Right cardiac atrium (tissue), 5 donors: ENCODE measurements at regions not wholly inside any gene's neighbourhood (a gene's known extent, or its start where the extent isn't known, plus 50 kb on each side); places are given as distances from the start of the nearest gene placed in this dataset.
A peak's percentile ranks its signal among the peaks of the same experiment; 100 is the strongest.

Experiments used
- ATAC-seq, 2 donors: fragments of 200-7000 bp; cut with Tn5 transposase; one replicate each; pipeline versions ENCODE4 v1.8.0 to v1.9.1; 2020; ENCODE audit warnings: moderate library complexity in 2 of 2, mild to moderate bottlenecking in 1 of 2
- DNase-seq, 3 donors: peaks; one replicate each; pipeline ENCODE4 v3.0.0-alpha.2; 2020
- H3K27ac ChIP-seq: one replicate; pipeline ENCODE4 v1.5.1; 2013; ENCODE audit warnings: mild to moderate bottlenecking, low read length, control low read depth, moderate library complexity
- H3K27me3 ChIP-seq: one replicate; pipeline ENCODE4 v1.6.1; 2013; ENCODE audit not compliant: control insufficient read depth, insufficient read depth
- H3K4me1 ChIP-seq: one replicate; pipeline ENCODE4 v1.6.1; 2013; ENCODE audit warnings: low read length; ENCODE audit not compliant: control insufficient read depth, insufficient read depth
- H3K4me3 ChIP-seq: one replicate; pipeline ENCODE4 v1.5.1; 2013; ENCODE audit warnings: low read length, control low read depth
- H3K9me3 ChIP-seq: one replicate; pipeline ENCODE4 v1.6.1; 2013; ENCODE audit warnings: low read length; ENCODE audit not compliant: control insufficient read depth
- WGBS: extraction: QIAGEN DNeasy Blood & Tissue Kit; methylation state at CpG from one replicate; pipeline ENCODE4 v1.1.7; 2013; 5-methylcytosine and 5-hydroxymethylcytosine counted together
- intact Hi-C, 4 donors: fragments of 100-400 bp; cut with DNase I; formaldehyde crosslinking; loops; one replicate each; pipeline versions ENCODE4 v1.11.0 to v1.14.0; 2022 to 2023
- donor health status: healthy with polysubstance abuse.
- donor health status: DM: no; HTN: yes; CAD: no.
- donor health status: DM: no; HTN: no; CAD: no.
- donor health status: DM: no; HTN: yes; CAD: no; lungs with severe emphysema.
- donor health status: DM: yes; HTN: yes; CAD: no.

- WGBS = 85% methylated on average over 1 of the region's 1 CpG
- no peak for ATAC-seq
Observed at GRCh38 chr3:154720921-154721320, 290.9 kb upstream of the GPR149 start.

GRCh38 chr3:154718053-154718452, 288.1 kb upstream of the GPR149 start:
- no peak for DNase-seq
- no peaks in the 10 kb centered on the region for H3K4me1 ChIP-seq
- intact Hi-C loops = no loop called here
- ATAC-seq = peak in 1 of 2 donors; percentile 38
- no peak overlapping the region for H3K27ac ChIP-seq
- WGBS = 52% methylated on average over 1 of the region's 1 CpG
- H3K9me3 ChIP-seq = no peaks in the 10 kb centered on the region
- H3K4me3 ChIP-seq = no peak overlapping the region
- H3K27me3 ChIP-seq = no peaks in the 10 kb centered on the region

More at GRCh38 chr3:154720921-154721320, 290.9 kb upstream of the GPR149 start:
- Histone ChIP-seq H3K27ac (no peak overlapping the region), H3K4me3 (no peak overlapping the region), H3K4me1 (no peaks in the 10 kb centered on the region), H3K9me3 (no peaks in the 10 kb centered on the region), H3K27me3 (no peaks in the 10 kb centered on the region)
- intact Hi-C loops = no loop called here
- no peak for DNase-seq

- Histone ChIP-seq H3K27me3 (no peaks in the 10 kb centered on the region), H3K27ac (no peak overlapping the region), H3K4me1 (no peaks in the 10 kb centered on the region), H3K4me3 (no peak overlapping the region), H3K9me3 (no peaks in the 10 kb centered on the region)
- DNase-seq = no peak
- WGBS = 74% methylated on average over 3 of the region's 3 CpGs
- intact Hi-C loops = no loop called here
- no peak for ATAC-seq
Observed at GRCh38 chr3:154716170-154716569, 286.2 kb upstream of the GPR149 start.

GRCh38 chr3:154708554-154708953, 278.6 kb upstream of the GPR149 start:
- 81% methylated on average over 1 of the region's 1 CpG for WGBS
- H3K27me3 ChIP-seq = no peaks in the 10 kb centered on the region
- no peak for DNase-seq
- no peaks in the 10 kb centered on the region for H3K9me3 ChIP-seq
- no peaks in the 10 kb centered on the region for H3K4me1 ChIP-seq
- H3K4me3 ChIP-seq = no peak overlapping the region
- no peak overlapping the region for H3K27ac ChIP-seq
- no peak for ATAC-seq
- intact Hi-C loops = no loop called here

GRCh38 chr3:154701055-154701454, 271.1 kb upstream of the GPR149 start:
- H3K4me1 ChIP-seq = no peaks in the 10 kb centered on the region
- no peak overlapping the region for H3K4me3 ChIP-seq
- WGBS = 79% methylated on average over 3 of the region's 3 CpGs
- no peak overlapping the region for H3K27ac ChIP-seq
- H3K27me3 ChIP-seq = no peaks in the 10 kb centered on the region
- no peaks in the 10 kb centered on the region for H3K9me3 ChIP-seq
- no peak for DNase-seq
- no peak for ATAC-seq
- intact Hi-C loops = no loop called here

GRCh38 chr3:154690413-154690812, 260.4 kb upstream of the GPR149 start:
- intact Hi-C loops = no loop called here
- ATAC-seq (no peak), DNase-seq (no peak)
- no peak overlapping the region for H3K27ac ChIP-seq
- H3K9me3 ChIP-seq = no peaks in the 10 kb centered on the region
- no peak overlapping the region for H3K4me3 ChIP-seq
- no peaks in the 10 kb centered on the region for H3K27me3 ChIP-seq
- no peaks in the 10 kb centered on the region for H3K4me1 ChIP-seq

GRCh38 chr3:154684440-154684839, 254.4 kb upstream of the GPR149 start:
- Histone ChIP-seq H3K27me3 (no peaks in the 10 kb centered on the region), H3K4me1 (no peaks in the 10 kb centered on the region), H3K27ac (no peak overlapping the region), H3K4me3 (no peak overlapping the region), H3K9me3 (no peaks in the 10 kb centered on the region)
- no peak for DNase-seq
- WGBS = 65% methylated on average over 6 of the region's 6 CpGs
- ATAC-seq = no peak
- intact Hi-C loops = no loop called here

GRCh38 chr3:154684021-154684420, 254.0 kb upstream of the GPR149 start:
- Histone ChIP-seq H3K9me3 (no peaks in the 10 kb centered on the region), H3K4me1 (no peaks in the 10 kb centered on the region), H3K4me3 (no peak overlapping the region), H3K27ac (no peak overlapping the region), H3K27me3 (no peaks in the 10 kb centered on the region)
- WGBS = 77% methylated on average over 3 of the region's 3 CpGs
- intact Hi-C loops = no loop called here
- DNase-seq = no peak
- no peak for ATAC-seq

- Histone ChIP-seq H3K4me1 (no peaks in the 10 kb centered on the region), H3K9me3 (no peaks in the 10 kb centered on the region), H3K4me3 (no peak overlapping the region), H3K27me3 (no peaks in the 10 kb centered on the region), H3K27ac (no peak overlapping the region)
- intact Hi-C loops = no loop called here
- WGBS = 59% methylated on average over 1 of the region's 1 CpG
- ATAC-seq (no peak), DNase-seq (no peak)
Observed at GRCh38 chr3:154678041-154678654, 248.2 kb upstream of the GPR149 start.

- no peaks in the 10 kb centered on the region for H3K27me3 ChIP-seq
- H3K4me1 ChIP-seq = no peaks in the 10 kb centered on the region
- ATAC-seq = no peak
- DNase-seq = no peak
- 48% methylated on average over 1 of the region's 1 CpG for WGBS
- H3K27ac ChIP-seq = no peak overlapping the region
- intact Hi-C loops = no loop called here
- H3K4me3 ChIP-seq = no peak overlapping the region
- H3K9me3 ChIP-seq = no peaks in the 10 kb centered on the region
Observed at GRCh38 chr3:154668835-154669234, 238.8 kb upstream of the GPR149 start.

GRCh38 chr3:154668187-154668586, 238.2 kb upstream of the GPR149 start:
- DNase-seq = no peak
- no peak overlapping the region for H3K27ac ChIP-seq
- no peak for ATAC-seq
- WGBS = 51% methylated on average over 2 of the region's 2 CpGs
- no peaks in the 10 kb centered on the region for H3K4me1 ChIP-seq
- H3K27me3 ChIP-seq = no peaks in the 10 kb centered on the region
- no peaks in the 10 kb centered on the region for H3K9me3 ChIP-seq
- H3K4me3 ChIP-seq = no peak overlapping the region
- intact Hi-C loops = no loop called here

GRCh38 chr3:154666542-154666941, 236.6 kb upstream of the GPR149 start:
- Histone ChIP-seq H3K27me3 (no peaks in the 10 kb centered on the region), H3K4me3 (no peak overlapping the region), H3K4me1 (no peaks in the 10 kb centered on the region), H3K27ac (no peak overlapping the region), H3K9me3 (no peaks in the 10 kb centered on the region)
- ATAC-seq = no peak
- 86% methylated on average over 3 of the region's 3 CpGs for WGBS
- intact Hi-C loops = no loop called here
- DNase-seq = peak in 1 of 3 donors; percentile 8
